HG02759 (cell line): ENCODE measurements at regions not wholly inside any gene's neighbourhood (a gene's known extent, or its start where the extent isn't known, plus 50 kb on each side); places are given as distances from the start of the nearest gene placed in this dataset.

ENCODE experiments used
- ATAC-seq: cut with Tn5 transposase; IDR thresholded peaks from one replicate; pipeline ENCODE4 v1.9.1; 2021; ENCODE audit warnings: mild to moderate bottlenecking, moderate library complexity; ENCODE audit not compliant: unreplicated experiment

- ATAC-seq: no peak
Measured at GRCh38 chr1:42096554-42096953, 56.7 kb upstream of the GUCA2B start.

- no peak for ATAC-seq
Measured at GRCh38 chr1:42089246-42089645, 64.0 kb upstream of the GUCA2B start.

- no peak for ATAC-seq
Measured at GRCh38 chr1:42086146-42086545, 67.1 kb upstream of the GUCA2B start.

GRCh38 chr1:42085596-42085995, 67.6 kb upstream of the GUCA2B start:
- ATAC-seq: no peak

GRCh38 chr1:42081475-42081874, 71.7 kb upstream of the GUCA2B start:
- no peak for ATAC-seq

- ATAC-seq: no peak
Measured at GRCh38 chr1:42075179-42075578, 78.0 kb upstream of the GUCA2B start.

GRCh38 chr1:42070996-42071395, 82.2 kb upstream of the GUCA2B start:
- no peak for ATAC-seq

GRCh38 chr1:42057800-42058199, 95.4 kb upstream of the GUCA2B start:
- ATAC-seq: no peak

GRCh38 chr1:42056460-42056859, 96.8 kb upstream of the GUCA2B start:
- ATAC-seq: no peak

- no peak for ATAC-seq
Measured at GRCh38 chr1:42055061-42055460, 98.1 kb upstream of the GUCA2B start.

GRCh38 chr1:42052072-42052699, 101.0 kb upstream of the GUCA2B start:
- no peak for ATAC-seq

- ATAC-seq: no peak
Measured at GRCh38 chr1:42047508-42047880, 105.7 kb upstream of the GUCA2B start.

- ATAC-seq: no peak
Measured at GRCh38 chr1:42046761-42047507, 106.3 kb upstream of the GUCA2B start.

- ATAC-seq: no peak
Measured at GRCh38 chr1:42044346-42044745, 108.9 kb upstream of the GUCA2B start.

GRCh38 chr1:42043811-42044210, 109.4 kb upstream of the GUCA2B start:
- no peak for ATAC-seq

- ATAC-seq: no peak
Measured at GRCh38 chr1:42043182-42043581, 110.0 kb upstream of the GUCA2B start.

GRCh38 chr1:42041031-42041430, 112.2 kb upstream of the GUCA2B start:
- ATAC-seq: no peak

- no peak for ATAC-seq
Measured at GRCh38 chr1:42040159-42040558, 113.1 kb upstream of the GUCA2B start.

GRCh38 chr1:42038261-42038660, 114.9 kb upstream of the GUCA2B start:
- ATAC-seq: no peak

- no peak for ATAC-seq
Measured at GRCh38 chr1:42037586-42037985, 115.6 kb upstream of the GUCA2B start.

GRCh38 chr1:42037161-42037560, 116.0 kb upstream of the GUCA2B start:
- no peak for ATAC-seq

GRCh38 chr1:42035830-42036604, 117.2 kb upstream of the GUCA2B start:
- ATAC-seq: peak; percentile 91
